Endothelial cell of umbilical vein (primary cell): ENCODE measurements at regions not wholly inside any gene's neighbourhood (a gene's known extent, or its start where the extent isn't known, plus 50 kb on each side); places are given as distances from the start of the nearest gene placed in this dataset.

Source experiments
- BruUV-seq: library from RNA; stranded (reverse); fragments of 400-500 nt; replicated peaks from 2 replicates; lab custom pipeline; 2021; lab: Mats Ljungman, UMichigan
- CTCF ChIA-PET: fragments of 300-600, 350-600 bp; sonication (Branson Sonifier 250); formaldehyde crosslinking; loops from one replicate; lab custom pipeline; 2021; ENCODE audit warnings: antibody characterized with exemption, inconsistent platforms; lab: Charles Lee
- POLR2A ChIA-PET: fragments of 300-600, 350-600 bp; sonication (Branson Sonifier 250); formaldehyde crosslinking; loops from one replicate; lab custom pipeline; 2021; ENCODE audit warnings: antibody characterized with exemption, inconsistent platforms; lab: Charles Lee
- DNase-seq: peaks from one replicate; pipeline ENCODE4 v3.0.0-alpha.2; 2011; ENCODE audit warnings: low read depth, low spot score
- FAIRE-seq: peaks from 2 replicates; lab custom pipeline; 2011; peaks lifted over from hg19 to GRCh38; lab: Jason Lieb, UNC
- H2AFZ ChIP-seq: 2 replicates; pipeline ENCODE4 v1.6.0; 2012; ENCODE audit warnings: low read depth, low read length, control low read depth, inconsistent platforms
- H3K27ac ChIP-seq: 2 replicates; pipeline ENCODE4 v1.5.1; 2011; ENCODE audit warnings: low read depth, mild to moderate bottlenecking, control low read depth, low read length, moderate library complexity; ENCODE audit not compliant: insufficient read depth
- H3K27me3 ChIP-seq, 2 experiments: 2 replicates each; pipeline versions ENCODE4 v1.6.0 to v1.6.1; 2011; ENCODE audit warnings: low read length in 2 of 2, mixed read lengths in 1 of 2; ENCODE audit not compliant: control insufficient read depth in 2 of 2, insufficient read depth in 2 of 2
- H3K36me3 ChIP-seq, 2 experiments: 2 replicates in 1 of 2; 3 replicates in 1 of 2; pipeline ENCODE4 v1.5.1; 2011; ENCODE audit warnings: low read length in 2 of 2, mild to moderate bottlenecking in 1 of 2, moderate library complexity in 1 of 2; ENCODE audit not compliant: control insufficient read depth in 2 of 2, insufficient read depth in 2 of 2; ENCODE audit errors: extremely low read depth in 1 of 2
- H3K4me1 ChIP-seq: 3 replicates; pipeline ENCODE4 v1.5.1; 2011; ENCODE audit warnings: mild to moderate bottlenecking, low read length; ENCODE audit not compliant: control insufficient read depth, insufficient read depth; ENCODE audit errors: extremely low read depth
- H3K4me2 ChIP-seq: 2 replicates; pipeline ENCODE4 v1.6.1; 2011; ENCODE audit warnings: low read length, control low read depth, mixed read lengths; ENCODE audit not compliant: insufficient read depth
- H3K4me3 ChIP-seq, 3 experiments: fragments of 200-600 bp in 1 of 3; sonication (generic), shearing (Covaris generic) in 1 of 3; replicated peaks in 1 of 3; 2 replicates each; pipeline ENCODE4 v1.5.1; 2011 to 2016; ENCODE audit warnings: control low read depth in 3 of 3, low read length in 3 of 3, mild to moderate bottlenecking in 2 of 3, inconsistent platforms in 1 of 3, low read depth in 1 of 3, moderate library complexity in 1 of 3; ENCODE audit not compliant: insufficient read depth in 1 of 3
- H3K79me2 ChIP-seq: 2 replicates; pipeline ENCODE4 v1.6.0; 2012; ENCODE audit warnings: low read length, inconsistent platforms; ENCODE audit not compliant: control insufficient read depth, insufficient read depth
- H3K9ac ChIP-seq: replicated peaks from 2 replicates; pipeline ENCODE3; 2011; ENCODE audit warnings: low read length, control low read depth; ENCODE audit not compliant: insufficient read depth; ENCODE audit errors: extremely low read depth
- H3K9me1 ChIP-seq: replicated peaks from 3 replicates; pipeline ENCODE4 v1.6.0; 2011; ENCODE audit warnings: mild to moderate bottlenecking, low read length; ENCODE audit not compliant: control insufficient read depth, insufficient read depth; ENCODE audit errors: extremely low read depth
- H3K9me3 ChIP-seq: replicated peaks from 2 replicates; pipeline ENCODE4 v1.5.1; 2012; ENCODE audit warnings: low read length, inconsistent platforms; ENCODE audit not compliant: control insufficient read depth, insufficient read depth
- H4K20me1 ChIP-seq: replicated peaks from 2 replicates; pipeline ENCODE3; 2011; ENCODE audit warnings: mild to moderate bottlenecking, low read length; ENCODE audit not compliant: control insufficient read depth, insufficient read depth; ENCODE audit errors: extremely low read depth
- CTCF ChIP-seq, 2 donors: IDR thresholded peaks; 1 replicate in 1 of 2; 2 replicates in 1 of 2; pipeline ENCODE4 v1.5.1; 2011; ENCODE audit warnings: low read length in 2 of 2, mild to moderate bottlenecking in 2 of 2, moderate library complexity in 2 of 2, control low read depth in 1 of 2, inconsistent platforms in 1 of 2, low read depth in 1 of 2; ENCODE audit not compliant: insufficient read depth in 1 of 2; ENCODE audit errors: extremely low read depth in 1 of 2
- EZH2 ChIP-seq: IDR thresholded peaks from 2 replicates; pipeline ENCODE4 v1.6.1; 2012; ENCODE audit warnings: borderline replicate concordance, low read depth, mild to moderate bottlenecking, moderate library complexity, low read length, inconsistent platforms; ENCODE audit not compliant: severe bottlenecking
- FOS ChIP-seq: IDR thresholded peaks from 2 replicates; pipeline ENCODE4 v1.6.1; 2011; ENCODE audit warnings: mild to moderate bottlenecking, low read length, moderate library complexity, borderline replicate concordance; ENCODE audit not compliant: insufficient read depth
- GATA2 ChIP-seq: IDR thresholded peaks from 2 replicates; pipeline ENCODE4 v1.7.0; 2011; ENCODE audit warnings: low read depth, mild to moderate bottlenecking, moderate library complexity, mixed read lengths, low read length; ENCODE audit not compliant: insufficient read length, insufficient read depth
- JUN ChIP-seq: IDR thresholded peaks from 2 replicates; pipeline ENCODE4 v1.6.1; 2011; ENCODE audit warnings: borderline replicate concordance, low read depth; ENCODE audit not compliant: insufficient read length, insufficient read depth
- MAX ChIP-seq: IDR thresholded peaks from 2 replicates; pipeline ENCODE4 v1.6.1; 2011; ENCODE audit not compliant: insufficient read depth, insufficient read length
- MYC ChIP-seq: IDR thresholded peaks from one replicate; pipeline ENCODE4 v1.6.1; 2011; ENCODE audit warnings: mild to moderate bottlenecking, low read depth, low read length
- POLR2A ChIP-seq: IDR thresholded peaks from 2 replicates; pipeline ENCODE4 v1.6.1; 2012; ENCODE audit warnings: low read depth, mild to moderate bottlenecking, control low read depth, low read length
- POLR2AphosphoS5 ChIP-seq: IDR thresholded peaks from 2 replicates; pipeline ENCODE4 v1.6.1; 2012; ENCODE audit warnings: low read depth, mild to moderate bottlenecking, control low read depth, low read length, moderate library complexity; ENCODE audit not compliant: insufficient read depth
- dilution Hi-C: fragments of 300-500 bp; cut with MboI; formaldehyde crosslinking; loops from one replicate; pipeline ENCODE4 v1.15.0; 2019; ENCODE audit warnings: low sequenced_read_pairs; ENCODE audit not compliant: extremely low pct_ligation_motif_present
- intact Hi-C: fragments of 100-400 bp; cut with micrococcal nuclease; formaldehyde crosslinking; loops from one replicate; pipeline ENCODE4 v1.10.0; 2022

- H3K4me1 ChIP-seq = no peaks in the 10 kb centered on the region
- intact Hi-C loops = no loop called here
- H4K20me1 ChIP-seq = no peaks in the 10 kb centered on the region
- no peak overlapping the region for H3K9ac ChIP-seq
- H2AFZ ChIP-seq = no peak overlapping the region
- DNase-seq (no peak), FAIRE-seq (no peak)
- ChIA-PET POLR2A (no interaction called here), CTCF (no interaction called here)
- H3K9me1 ChIP-seq = no peaks in the 10 kb centered on the region
- dilution Hi-C loops = no loop called here
- H3K4me2 ChIP-seq = no peak overlapping the region
- H3K27ac ChIP-seq = no peak overlapping the region
- H3K9me3 ChIP-seq = no peaks in the 10 kb centered on the region
- no peaks in the 10 kb centered on the region for H3K79me2 ChIP-seq
- H3K36me3 ChIP-seq = no peaks in the 10 kb centered on the region
- H3K4me3 ChIP-seq = no peak overlapping the region
- no TSS peak for BruUV-seq
- no peaks in the 10 kb centered on the region for H3K27me3 ChIP-seq
- TF ChIP-seq EZH2 (no peak), FOS (no peak), POLR2AphosphoS5 (no peak), POLR2A (no peak), CTCF (IDR thresholded peaks at IDR 0.05; ENCODE audit: extremely low read depth in 1 of 2, insufficient read depth in 1 of 2, low read depth in 1 of 2, low read length in 2 of 2) (no peak), MYC (no peak), JUN (no peak), GATA2 (no peak), MAX (no peak)
These were observed 83.8 kb upstream of the RANBP3L start for GRCh38 chr5:36385495-36385894.
